Fibroblast of lung (primary cell): ENCODE measurements at regions not wholly inside any gene's neighbourhood (a gene's known extent, or its start where the extent isn't known, plus 50 kb on each side); places are given as distances from the start of the nearest gene placed in this dataset.

Experiments used
- EZH2 ChIP-seq: IDR thresholded peaks from 2 replicates; pipeline ENCODE4 v1.5.1; 2012; ENCODE audit warnings: low read length, control low read depth, mild to moderate bottlenecking; ENCODE audit errors: missing control alignments
- TF ChIP-seq, protein P1 (sequence below), 2 donors: IDR thresholded peaks in 1 of 2; conservative IDR thresholded peaks in 1 of 2; 1 replicate in 1 of 2; 2 replicates in 1 of 2; pipeline ENCODE4 v1.5.1; 2011 to 2012; ENCODE audit warnings: low read length in 2 of 2, control low read depth in 1 of 2, inconsistent platforms in 1 of 2, low read depth in 1 of 2, mild to moderate bottlenecking in 1 of 2

DNA sequence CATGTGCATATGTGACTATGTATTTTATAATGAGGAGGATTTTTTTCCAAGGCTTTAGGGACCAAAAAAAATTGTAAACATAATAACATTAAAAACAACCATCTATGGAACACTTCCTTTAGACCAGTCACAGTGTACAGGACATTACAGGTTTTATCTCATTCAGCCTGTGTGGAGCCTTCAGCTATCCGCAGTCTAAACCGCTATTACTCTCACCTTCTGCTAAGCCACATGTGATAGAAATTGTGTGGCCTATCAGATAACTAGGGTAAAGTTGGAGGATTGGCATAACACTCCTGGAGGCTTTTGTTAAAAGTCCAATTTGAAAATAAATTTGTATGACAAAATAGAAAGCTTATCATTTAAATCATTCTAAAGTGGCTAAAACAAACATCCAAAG is 281.2 kb upstream of the TMTC1 start:
- TF ChIP-seq, protein P1, sequence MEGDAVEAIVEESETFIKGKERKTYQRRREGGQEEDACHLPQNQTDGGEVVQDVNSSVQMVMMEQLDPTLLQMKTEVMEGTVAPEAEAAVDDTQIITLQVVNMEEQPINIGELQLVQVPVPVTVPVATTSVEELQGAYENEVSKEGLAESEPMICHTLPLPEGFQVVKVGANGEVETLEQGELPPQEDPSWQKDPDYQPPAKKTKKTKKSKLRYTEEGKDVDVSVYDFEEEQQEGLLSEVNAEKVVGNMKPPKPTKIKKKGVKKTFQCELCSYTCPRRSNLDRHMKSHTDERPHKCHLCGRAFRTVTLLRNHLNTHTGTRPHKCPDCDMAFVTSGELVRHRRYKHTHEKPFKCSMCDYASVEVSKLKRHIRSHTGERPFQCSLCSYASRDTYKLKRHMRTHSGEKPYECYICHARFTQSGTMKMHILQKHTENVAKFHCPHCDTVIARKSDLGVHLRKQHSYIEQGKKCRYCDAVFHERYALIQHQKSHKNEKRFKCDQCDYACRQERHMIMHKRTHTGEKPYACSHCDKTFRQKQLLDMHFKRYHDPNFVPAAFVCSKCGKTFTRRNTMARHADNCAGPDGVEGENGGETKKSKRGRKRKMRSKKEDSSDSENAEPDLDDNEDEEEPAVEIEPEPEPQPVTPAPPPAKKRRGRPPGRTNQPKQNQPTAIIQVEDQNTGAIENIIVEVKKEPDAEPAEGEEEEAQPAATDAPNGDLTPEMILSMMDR (conservative IDR thresholded peaks at IDR 0.05 in 1 of 2, IDR thresholded peaks at IDR 0.05 in 1 of 2; ENCODE audit: low read depth in 1 of 2, low read length in 2 of 2), result no peak
- TF ChIP-seq EZH2, result no peak
